Prostate gland (tissue), 2 donors: ENCODE measurements at regions not wholly inside any gene's neighbourhood (a gene's known extent, or its start where the extent isn't known, plus 50 kb on each side); places are given as distances from the start of the nearest gene placed in this dataset.

Experiments used
- CTCF ChIP-seq, 4 experiments: fragments of 200-600 bp in 2 of 4; fragments of 450-650 bp in 2 of 4; sonication (generic) in 2 of 4; IDR thresholded peaks; 1 replicate in 3 of 4; 2 replicates in 1 of 4; pipeline ENCODE4 v1.5.1; 2016 to 2019; ENCODE audit warnings: antibody characterized with exemption in 4 of 4, mild to moderate bottlenecking in 2 of 4, moderate library complexity in 2 of 4
- POLR2A ChIP-seq: fragments of 450-650 bp; IDR thresholded peaks from one replicate; pipeline ENCODE4 v1.6.1; 2016; ENCODE audit warnings: antibody characterized with exemption, mild to moderate bottlenecking

GRCh38 chr5:122723606-122724352 is 51.1 kb upstream of the SNX2 start:
- TF ChIP-seq POLR2A: no peak
- TF ChIP-seq CTCF (IDR thresholded peaks at IDR 0.05): no peak
